ENCODE measurements at regions not wholly inside any gene's neighbourhood (a gene's known extent, or its start where the extent isn't known, plus 50 kb on each side); places are given as distances from the start of the nearest gene placed in this dataset.
"Not testable (repeated sequence)": the region's sequence is repeated elsewhere in the genome, so short reads cannot be mapped to it uniquely, and the experiment has no call there.

GRCh38 chr5:126009566-126009965 is 413.6 kb upstream of the GRAMD2B start:
- DNase-seq (ENCODE audit: low spot score) = no peak

DNA sequence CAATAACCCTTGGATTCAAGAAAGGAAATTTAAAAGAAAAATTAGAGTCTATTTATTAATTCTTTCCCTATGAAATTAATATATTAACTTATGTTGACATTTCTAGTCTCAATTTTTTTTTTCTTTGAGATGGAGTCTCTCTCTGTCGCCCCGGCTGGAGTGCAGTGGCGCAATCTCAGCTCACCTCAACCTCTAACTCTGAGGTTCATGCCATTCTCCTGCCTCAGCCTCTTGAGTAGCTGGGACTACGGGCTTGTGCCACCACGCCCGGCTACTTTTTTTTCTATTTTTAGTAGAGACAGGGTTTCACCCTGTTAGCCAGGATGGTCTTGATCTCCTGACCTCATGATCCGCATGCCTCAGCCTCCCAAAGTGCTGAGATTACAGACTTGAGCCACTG is 411.7 kb upstream of the GRAMD2B start:
- DNase-seq (ENCODE audit: low spot score) = not testable (repeated sequence)

GRCh38 chr5:126014676-126015075 is 408.5 kb upstream of the GRAMD2B start:
- DNase-seq (ENCODE audit: low spot score) = no peak

- DNase-seq (ENCODE audit: low spot score) = no peak
Measured at GRCh38 chr5:126015235-126016181, 407.7 kb upstream of the GRAMD2B start.

GRCh38 chr5:126016256-126016655 is 407.0 kb upstream of the GRAMD2B start:
- DNase-seq (ENCODE audit: low spot score) = no peak

GRCh38 chr5:126017096-126017495 is 406.1 kb upstream of the GRAMD2B start:
- DNase-seq (ENCODE audit: low spot score) = no peak

DNA sequence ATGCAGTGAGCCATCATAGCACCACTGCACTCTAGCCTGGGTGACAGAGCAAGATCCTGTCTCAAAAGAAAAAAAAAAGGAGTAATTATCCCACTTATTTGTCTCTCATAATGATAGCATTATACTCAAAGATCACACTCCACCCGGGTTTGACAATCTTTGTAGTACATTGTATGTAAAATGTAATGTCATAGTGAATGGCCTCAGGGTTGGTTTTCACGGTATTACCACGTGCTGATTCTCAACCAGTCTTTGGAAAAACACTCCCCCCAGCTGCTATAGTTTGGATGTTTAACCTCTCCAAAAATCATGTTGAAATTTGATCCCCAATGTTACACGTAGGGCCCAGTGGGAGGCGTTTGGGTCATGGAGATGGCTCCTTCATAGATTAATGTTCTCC is 402.4 kb upstream of the GRAMD2B start:
- DNase-seq (ENCODE audit: low spot score) = no peak

GRCh38 chr5:126023994-126024441 is 399.2 kb upstream of the GRAMD2B start:
- no peak for DNase-seq (ENCODE audit: low spot score)

- no peak for DNase-seq (ENCODE audit: low spot score)
Measured at GRCh38 chr5:126027149-126027548, 396.1 kb upstream of the GRAMD2B start.

DNA sequence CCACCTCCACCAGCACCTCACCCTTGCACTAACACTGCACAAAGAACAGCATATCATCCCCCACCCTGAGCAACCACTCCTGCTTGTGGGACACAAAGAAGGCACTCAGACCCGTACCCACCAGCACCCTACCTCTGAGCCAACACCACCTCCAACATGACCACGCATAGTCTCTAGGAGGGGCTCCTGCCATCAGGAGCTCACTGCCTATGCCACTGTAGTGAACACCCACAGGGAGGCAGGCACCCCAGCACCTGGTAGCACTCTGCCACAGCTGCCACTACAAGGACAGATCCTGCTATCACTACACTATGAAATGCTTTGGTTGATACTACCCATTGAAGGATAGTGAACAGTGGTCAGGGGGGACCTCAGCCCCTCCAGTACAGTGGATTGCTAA is 395.6 kb upstream of the GRAMD2B start:
- DNase-seq (ENCODE audit: low spot score) = no peak

DNA sequence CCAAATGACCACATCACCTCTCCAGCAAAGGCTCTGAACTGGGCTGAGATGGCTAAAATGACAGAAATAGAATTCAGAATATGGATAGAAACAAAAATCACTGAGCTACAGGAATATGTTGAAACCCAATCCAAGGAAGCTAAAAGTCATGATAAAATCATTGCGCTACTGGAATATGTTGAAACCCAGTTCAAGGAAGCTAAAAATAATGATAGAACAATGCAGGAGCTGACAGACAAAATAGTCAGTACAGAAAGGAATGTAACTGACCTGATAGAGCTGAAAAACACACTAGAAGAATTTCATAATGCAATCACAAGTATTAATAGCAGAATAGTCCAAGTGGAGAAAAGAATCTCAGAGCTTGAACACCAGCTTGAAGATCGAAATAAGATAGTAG is 394.9 kb upstream of the GRAMD2B start:
- DNase-seq (ENCODE audit: low spot score) = no peak

- DNase-seq (ENCODE audit: low spot score) = not testable (repeated sequence)
Measured at GRCh38 chr5:126029282-126029681, 393.9 kb upstream of the GRAMD2B start.

GRCh38 chr5:126030698-126031097 is 392.5 kb upstream of the GRAMD2B start:
- no peak for DNase-seq (ENCODE audit: low spot score)

DNA sequence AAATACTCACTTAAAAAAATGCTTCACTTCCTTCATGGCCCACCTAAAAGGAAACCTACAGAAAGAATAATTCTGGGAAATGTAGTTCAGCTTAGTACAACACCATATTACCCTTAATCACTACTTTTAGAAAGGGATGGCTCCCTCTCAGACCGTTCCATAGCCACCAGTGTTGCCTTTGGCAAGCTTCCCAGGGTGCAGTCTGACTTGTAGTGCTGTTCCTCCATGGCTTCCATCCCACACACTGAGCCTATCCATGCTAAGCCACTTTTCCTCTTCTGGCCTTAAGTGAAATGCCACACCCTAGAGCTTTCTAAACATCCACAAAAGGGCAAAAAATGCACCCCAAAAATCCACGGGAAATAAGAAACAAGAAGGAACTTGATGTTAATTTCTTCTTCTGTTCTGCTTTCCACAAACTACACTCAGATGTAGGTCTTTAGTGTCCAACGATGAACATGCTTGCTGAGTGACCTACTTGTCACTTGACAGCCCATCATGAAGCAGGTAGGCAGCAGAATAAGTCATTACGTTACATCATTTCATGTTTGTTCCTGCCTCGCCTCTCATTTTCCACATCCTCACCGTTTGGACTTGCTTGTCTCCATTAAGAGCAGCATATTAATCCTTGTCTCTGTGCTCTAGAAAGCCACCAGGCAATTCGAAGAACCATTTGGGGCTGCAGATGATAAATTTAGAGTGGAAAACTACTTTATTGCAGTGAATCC is 391.1 kb upstream of the GRAMD2B start:
- no peak for DNase-seq (ENCODE audit: low spot score)

- DNase-seq (ENCODE audit: low spot score) = no peak
Measured at GRCh38 chr5:126043688-126044087, 379.5 kb upstream of the GRAMD2B start.

DNA sequence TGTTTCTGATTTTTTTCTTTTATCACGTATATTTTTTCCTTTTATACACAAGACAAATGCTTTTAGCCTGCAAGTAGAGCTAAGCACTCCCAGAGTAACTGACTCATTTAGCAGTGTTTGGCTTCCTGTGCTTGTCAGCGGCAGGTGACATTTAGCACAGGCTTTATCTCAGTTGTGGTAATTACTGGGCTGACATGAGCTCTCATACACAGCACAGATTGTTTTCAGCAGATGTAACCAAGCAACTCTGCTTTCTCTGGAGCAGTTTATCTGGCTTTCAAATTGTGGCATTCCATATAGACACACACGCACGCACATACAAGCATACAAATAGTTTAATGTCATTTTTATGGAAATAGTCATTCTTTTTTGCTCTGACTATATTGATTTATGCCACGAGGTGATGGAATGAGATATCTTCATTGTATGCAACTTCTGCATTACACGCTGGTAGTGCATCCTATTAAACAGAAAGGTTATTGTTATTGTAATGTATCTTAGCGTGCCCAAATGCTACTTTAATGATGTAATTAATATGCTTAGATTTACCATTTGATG is 379.0 kb upstream of the GRAMD2B start:
- no peak for DNase-seq (ENCODE audit: low spot score)

GRCh38 chr5:126044931-126045565 is 378.2 kb upstream of the GRAMD2B start:
- no peak for DNase-seq (ENCODE audit: low spot score)

DNA sequence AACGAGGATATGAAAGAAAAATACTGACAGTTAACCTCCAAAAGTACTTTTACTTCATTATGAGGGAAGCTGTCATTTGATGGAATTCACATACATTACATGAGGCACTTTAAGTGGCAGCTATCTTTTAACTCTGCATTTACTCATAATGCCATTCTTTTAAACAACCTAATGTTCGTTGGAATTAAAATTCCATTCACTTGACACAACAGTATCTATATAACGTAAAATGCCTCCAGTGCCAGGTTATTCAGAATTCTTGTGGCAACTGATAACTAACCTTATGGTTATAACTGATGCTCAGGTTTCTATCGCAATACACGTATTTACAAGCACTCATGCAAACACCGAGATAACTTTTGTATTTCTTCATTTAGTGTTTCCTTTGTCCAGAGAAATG is 376.9 kb upstream of the GRAMD2B start:
- no peak for DNase-seq (ENCODE audit: low spot score)

- DNase-seq (ENCODE audit: low spot score) = no peak
Measured at GRCh38 chr5:126046846-126047571, 376.2 kb upstream of the GRAMD2B start.

GRCh38 chr5:126052120-126052519 is 371.1 kb upstream of the GRAMD2B start:
- no peak for DNase-seq (ENCODE audit: low spot score)

GRCh38 chr5:126052791-126053190 is 370.4 kb upstream of the GRAMD2B start:
- no peak for DNase-seq (ENCODE audit: low spot score)

- no peak for DNase-seq (ENCODE audit: low spot score)
Measured at GRCh38 chr5:126053630-126054029, 369.6 kb upstream of the GRAMD2B start.
